ENCODE measurements at regions not wholly inside any gene's neighbourhood (a gene's known extent, or its start where the extent isn't known, plus 50 kb on each side); places are given as distances from the start of the nearest gene placed in this dataset.
"Not testable (repeated sequence)": the region's sequence is repeated elsewhere in the genome, so short reads cannot be mapped to it uniquely, and the experiment has no call there.

DNA sequence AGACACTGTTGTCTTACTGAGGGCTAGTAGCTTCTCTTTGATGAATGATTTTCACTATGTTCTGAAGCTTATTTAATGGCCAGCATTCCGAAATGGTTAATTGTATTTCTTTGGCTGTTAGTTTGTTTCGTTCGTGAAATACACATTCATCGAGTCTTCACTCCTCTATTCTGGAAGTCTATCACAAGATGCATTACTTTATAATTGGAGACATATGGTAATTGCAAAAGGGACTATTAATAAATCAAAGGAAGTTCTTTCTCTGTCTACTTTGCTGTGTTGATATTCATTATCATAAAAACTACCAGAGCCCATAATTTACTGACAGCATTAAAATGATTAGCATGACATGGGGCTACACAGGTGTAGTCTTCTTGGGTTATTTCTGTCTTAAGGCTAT is 133.8 kb upstream of the IGFBP3 start:
- no peaks in the 10 kb centered on the region for H3K27me3 ChIP-seq (ENCODE audit: control insufficient read depth in 1 of 2, insufficient read depth in 2 of 2, low read length in 2 of 2)
- no peaks in the 10 kb centered on the region for H3K9me3 ChIP-seq (ENCODE audit: control insufficient read depth in 2 of 2, insufficient read depth in 1 of 2, low read depth in 1 of 2, low read length in 1 of 2)
- no peak overlapping the region for H3K27ac ChIP-seq (ENCODE audit: low read depth in 2 of 2, low read length in 1 of 2)
- no peaks in the 10 kb centered on the region for H3K36me3 ChIP-seq (ENCODE audit: control insufficient read depth in 2 of 2, insufficient read depth in 2 of 2, low read length in 1 of 2)
- 74 to 76% methylated on average over 4 of the region's 4 CpGs for WGBS, 2 donors
- H3K4me1 ChIP-seq (ENCODE audit: control insufficient read depth in 2 of 2, insufficient read depth in 2 of 2, low read length in 1 of 2): no peaks in the 10 kb centered on the region
- H3K4me3 ChIP-seq (ENCODE audit: low read depth in 1 of 2, low read length in 2 of 2): no peak overlapping the region

DNA sequence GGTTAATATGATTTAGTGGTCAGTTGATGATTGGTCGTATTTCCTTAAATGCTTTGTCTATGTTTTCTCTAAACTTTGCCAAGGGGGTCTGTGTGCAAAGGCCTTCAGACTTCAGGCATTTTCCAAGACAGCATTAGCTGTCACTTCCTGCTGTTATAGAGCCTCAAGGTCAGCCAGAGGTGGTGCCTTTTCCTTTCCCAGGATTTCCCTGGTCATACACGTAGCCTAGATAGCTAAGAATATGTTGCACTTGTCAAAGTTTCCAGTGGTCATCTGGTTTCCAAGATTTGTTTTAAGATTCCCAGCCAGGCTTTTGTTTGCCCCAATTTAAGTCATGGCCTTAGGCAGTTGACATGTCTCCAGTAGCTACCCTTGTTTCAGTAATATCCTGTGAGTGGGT is 133.2 kb upstream of the IGFBP3 start:
- H3K4me3 ChIP-seq (ENCODE audit: low read depth in 1 of 2, low read length in 2 of 2): no peak overlapping the region
- H3K4me1 ChIP-seq (ENCODE audit: control insufficient read depth in 2 of 2, insufficient read depth in 2 of 2, low read length in 1 of 2): no peaks in the 10 kb centered on the region
- no peaks in the 10 kb centered on the region for H3K27me3 ChIP-seq (ENCODE audit: control insufficient read depth in 1 of 2, insufficient read depth in 2 of 2, low read length in 2 of 2)
- 48 to 57% methylated on average over 2 of the region's 2 CpGs for WGBS, 2 donors
- H3K9me3 ChIP-seq (ENCODE audit: control insufficient read depth in 2 of 2, insufficient read depth in 1 of 2, low read depth in 1 of 2, low read length in 1 of 2): no peaks in the 10 kb centered on the region
- H3K36me3 ChIP-seq (ENCODE audit: control insufficient read depth in 2 of 2, insufficient read depth in 2 of 2, low read length in 1 of 2): no peaks in the 10 kb centered on the region
- H3K27ac ChIP-seq (ENCODE audit: low read depth in 2 of 2, low read length in 1 of 2): no peak overlapping the region

DNA sequence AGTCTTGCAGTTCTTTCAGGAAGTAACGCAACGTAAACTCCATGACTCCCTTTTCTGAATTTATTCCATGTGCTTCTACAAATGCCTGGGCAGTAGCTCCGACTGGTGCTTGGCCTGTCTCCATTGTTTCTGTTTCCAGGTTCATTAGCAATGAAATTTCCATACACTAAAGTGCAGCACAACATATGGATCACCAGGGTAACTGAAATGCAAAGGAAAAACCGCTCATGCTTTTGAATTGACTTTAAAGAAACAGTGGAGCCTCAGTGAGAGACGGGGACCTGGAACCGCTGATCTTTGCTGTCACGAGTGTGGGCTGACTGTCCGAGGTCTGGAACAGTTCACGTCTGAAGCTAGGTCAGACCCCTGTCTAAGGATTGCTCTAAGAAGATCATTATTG is 126.5 kb upstream of the IGFBP3 start:
- Histone ChIP-seq H3K4me1 (ENCODE audit: control insufficient read depth in 2 of 2, insufficient read depth in 2 of 2, low read length in 1 of 2) (no peaks in the 10 kb centered on the region), H3K9me3 (ENCODE audit: control insufficient read depth in 2 of 2, insufficient read depth in 1 of 2, low read depth in 1 of 2, low read length in 1 of 2) (no peaks in the 10 kb centered on the region), H3K4me3 (ENCODE audit: low read depth in 1 of 2, low read length in 2 of 2) (no peak overlapping the region), H3K27ac (ENCODE audit: low read depth in 2 of 2, low read length in 1 of 2) (no peak overlapping the region), H3K27me3 (ENCODE audit: control insufficient read depth in 1 of 2, insufficient read depth in 2 of 2, low read length in 2 of 2) (no peaks in the 10 kb centered on the region), H3K36me3 (ENCODE audit: control insufficient read depth in 2 of 2, insufficient read depth in 2 of 2, low read length in 1 of 2) (no peaks in the 10 kb centered on the region)
- WGBS, 2 donors: 82 to 84% methylated on average over 9 of the region's 9 CpGs

DNA sequence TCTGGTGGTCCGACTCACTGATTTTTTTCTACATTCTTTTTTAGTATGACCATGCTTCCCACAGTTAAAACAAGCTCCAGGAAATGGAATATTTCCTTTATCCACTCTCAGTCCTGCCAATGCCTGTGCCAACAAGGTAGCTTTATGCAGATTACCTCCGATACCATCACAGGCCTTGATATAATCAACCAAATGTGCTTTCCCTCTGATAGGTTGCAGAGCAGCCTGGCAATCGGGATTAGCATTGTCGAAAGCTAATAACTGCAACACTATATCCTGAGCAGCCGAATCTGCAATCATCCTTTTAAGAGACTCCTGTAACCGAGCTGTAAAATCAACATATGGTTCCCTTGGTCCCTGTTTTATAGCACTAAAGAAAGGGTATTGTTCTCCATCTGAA is 122.3 kb upstream of the IGFBP3 start:
- H3K27ac ChIP-seq (ENCODE audit: low read depth in 2 of 2, low read length in 1 of 2); H3K9me3 ChIP-seq (ENCODE audit: control insufficient read depth in 2 of 2, insufficient read depth in 1 of 2, low read depth in 1 of 2, low read length in 1 of 2); H3K27me3 ChIP-seq (ENCODE audit: control insufficient read depth in 1 of 2, insufficient read depth in 2 of 2, low read length in 2 of 2); H3K4me1 ChIP-seq (ENCODE audit: control insufficient read depth in 2 of 2, insufficient read depth in 2 of 2, low read length in 1 of 2); H3K36me3 ChIP-seq (ENCODE audit: control insufficient read depth in 2 of 2, insufficient read depth in 2 of 2, low read length in 1 of 2); H3K4me3 ChIP-seq (ENCODE audit: low read depth in 1 of 2, low read length in 2 of 2): not testable (repeated sequence)
- WGBS, 2 donors: 83% methylated on average over 6 of the region's 6 CpGs

DNA sequence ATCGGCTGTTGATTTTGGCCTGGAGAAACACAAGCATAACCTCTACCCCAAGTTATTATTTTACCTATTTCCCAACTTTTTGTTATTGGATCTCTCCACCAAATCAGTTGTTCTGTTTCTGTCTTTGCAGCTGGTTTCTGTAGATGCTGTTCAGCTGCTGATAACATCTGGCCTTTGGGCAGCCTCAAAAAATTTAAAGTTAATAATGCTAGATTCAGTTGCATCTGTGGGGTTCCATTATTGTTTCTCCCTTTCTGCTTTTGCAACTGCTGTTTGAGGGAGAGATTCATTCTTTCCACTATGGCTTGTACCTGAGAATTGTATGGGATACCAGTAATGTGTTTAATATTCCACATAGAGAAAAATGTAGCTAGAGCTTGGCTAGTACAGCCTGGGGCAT is 118.7 kb upstream of the IGFBP3 start:
- H3K9me3 ChIP-seq (ENCODE audit: control insufficient read depth in 2 of 2, insufficient read depth in 1 of 2, low read depth in 1 of 2, low read length in 1 of 2); H3K4me3 ChIP-seq (ENCODE audit: low read depth in 1 of 2, low read length in 2 of 2); H3K27me3 ChIP-seq (ENCODE audit: control insufficient read depth in 1 of 2, insufficient read depth in 2 of 2, low read length in 2 of 2); H3K36me3 ChIP-seq (ENCODE audit: control insufficient read depth in 2 of 2, insufficient read depth in 2 of 2, low read length in 1 of 2); H3K27ac ChIP-seq (ENCODE audit: low read depth in 2 of 2, low read length in 1 of 2); H3K4me1 ChIP-seq (ENCODE audit: control insufficient read depth in 2 of 2, insufficient read depth in 2 of 2, low read length in 1 of 2): not testable (repeated sequence)
- WGBS, 2 donors: 86 to 92% methylated on average over 1 of the region's 1 CpG

- Histone ChIP-seq H3K27me3 (ENCODE audit: control insufficient read depth in 1 of 2, insufficient read depth in 2 of 2, low read length in 2 of 2) (no peaks in the 10 kb centered on the region), H3K36me3 (ENCODE audit: control insufficient read depth in 2 of 2, insufficient read depth in 2 of 2, low read length in 1 of 2) (no peaks in the 10 kb centered on the region), H3K4me3 (ENCODE audit: low read depth in 1 of 2, low read length in 2 of 2) (no peak overlapping the region), H3K9me3 (ENCODE audit: control insufficient read depth in 2 of 2, insufficient read depth in 1 of 2, low read depth in 1 of 2, low read length in 1 of 2) (no peaks in the 10 kb centered on the region), H3K4me1 (ENCODE audit: control insufficient read depth in 2 of 2, insufficient read depth in 2 of 2, low read length in 1 of 2) (no peaks in the 10 kb centered on the region), H3K27ac (ENCODE audit: low read depth in 2 of 2, low read length in 1 of 2) (no peak overlapping the region)
- 94% methylated on average over 1 of the region's 1 CpG for WGBS, 2 donors
These were observed 114.1 kb upstream of the IGFBP3 start for GRCh38 chr7:46035166-46035565.

DNA sequence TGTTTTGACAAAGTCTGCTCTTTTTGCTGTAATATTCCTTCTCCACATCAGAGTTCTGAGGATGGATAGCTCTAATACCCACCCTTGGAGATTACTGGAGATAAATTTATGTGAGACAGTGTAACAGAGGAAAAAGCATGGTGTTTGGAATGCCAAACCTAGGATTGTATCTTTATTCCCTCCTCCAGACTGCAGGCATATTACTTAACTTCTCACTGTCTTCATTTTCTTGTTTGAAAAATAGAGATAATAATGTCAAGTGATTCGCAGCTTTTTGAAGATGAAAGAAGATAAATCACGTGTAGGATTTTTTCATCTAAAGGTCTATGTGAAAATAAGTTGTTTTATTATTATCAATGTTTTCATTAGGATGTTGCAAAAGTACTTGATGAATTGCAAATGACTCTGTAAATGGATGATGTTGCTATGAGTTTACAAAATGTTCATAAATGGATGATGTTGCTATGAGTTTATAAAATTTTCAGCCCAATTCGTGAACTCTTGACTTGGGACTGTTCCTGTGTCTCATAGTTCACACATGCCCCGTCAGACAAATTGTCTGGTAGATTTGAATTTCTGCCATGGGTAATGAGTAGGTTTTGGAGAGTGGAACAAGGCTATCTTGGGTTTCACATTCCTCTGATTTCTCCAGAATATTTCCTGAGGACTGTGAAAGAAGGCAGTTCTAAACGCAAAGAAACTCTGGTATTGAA is 113.1 kb upstream of the IGFBP3 start:
- Histone ChIP-seq H3K4me3 (ENCODE audit: low read depth in 1 of 2, low read length in 2 of 2) (no peak overlapping the region), H3K27ac (ENCODE audit: low read depth in 2 of 2, low read length in 1 of 2) (no peak overlapping the region), H3K27me3 (ENCODE audit: control insufficient read depth in 1 of 2, insufficient read depth in 2 of 2, low read length in 2 of 2) (no peaks in the 10 kb centered on the region), H3K36me3 (ENCODE audit: control insufficient read depth in 2 of 2, insufficient read depth in 2 of 2, low read length in 1 of 2) (no peaks in the 10 kb centered on the region), H3K9me3 (ENCODE audit: control insufficient read depth in 2 of 2, insufficient read depth in 1 of 2, low read depth in 1 of 2, low read length in 1 of 2) (no peaks in the 10 kb centered on the region), H3K4me1 (ENCODE audit: control insufficient read depth in 2 of 2, insufficient read depth in 2 of 2, low read length in 1 of 2) (no peaks in the 10 kb centered on the region)
- 66% methylated on average over 5 of the region's 5 CpGs for WGBS, 2 donors

DNA sequence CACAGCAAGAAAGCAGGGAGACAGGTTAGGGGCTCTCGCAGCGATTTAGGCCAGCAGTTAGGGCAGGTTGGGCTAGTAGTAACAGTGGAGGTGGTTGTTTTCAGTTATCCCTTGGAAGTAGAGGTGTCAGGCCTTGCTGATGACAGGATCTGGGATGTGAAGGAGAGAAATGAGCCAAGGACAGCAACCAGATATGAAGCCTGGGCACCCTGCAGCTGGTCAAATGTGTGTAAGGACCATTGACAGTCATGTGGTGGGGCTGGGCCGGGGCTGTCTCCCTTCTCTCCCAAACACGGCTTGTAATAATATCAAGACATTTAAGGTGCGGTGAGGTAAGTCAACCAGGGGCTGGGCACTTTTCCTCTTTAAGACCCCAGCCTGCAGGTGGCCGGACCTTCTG is 112.5 kb upstream of the IGFBP3 start:
- Histone ChIP-seq H3K27ac (ENCODE audit: low read depth in 2 of 2, low read length in 1 of 2) (no peak overlapping the region), H3K27me3 (ENCODE audit: control insufficient read depth in 1 of 2, insufficient read depth in 2 of 2, low read length in 2 of 2) (no peaks in the 10 kb centered on the region), H3K36me3 (ENCODE audit: control insufficient read depth in 2 of 2, insufficient read depth in 2 of 2, low read length in 1 of 2) (no peaks in the 10 kb centered on the region), H3K4me3 (ENCODE audit: low read depth in 1 of 2, low read length in 2 of 2) (no peak overlapping the region), H3K4me1 (ENCODE audit: control insufficient read depth in 2 of 2, insufficient read depth in 2 of 2, low read length in 1 of 2) (no peaks in the 10 kb centered on the region), H3K9me3 (ENCODE audit: control insufficient read depth in 2 of 2, insufficient read depth in 1 of 2, low read depth in 1 of 2, low read length in 1 of 2) (no peaks in the 10 kb centered on the region)
- 93 to 96% methylated on average over 6 of the region's 6 CpGs for WGBS, 2 donors

DNA sequence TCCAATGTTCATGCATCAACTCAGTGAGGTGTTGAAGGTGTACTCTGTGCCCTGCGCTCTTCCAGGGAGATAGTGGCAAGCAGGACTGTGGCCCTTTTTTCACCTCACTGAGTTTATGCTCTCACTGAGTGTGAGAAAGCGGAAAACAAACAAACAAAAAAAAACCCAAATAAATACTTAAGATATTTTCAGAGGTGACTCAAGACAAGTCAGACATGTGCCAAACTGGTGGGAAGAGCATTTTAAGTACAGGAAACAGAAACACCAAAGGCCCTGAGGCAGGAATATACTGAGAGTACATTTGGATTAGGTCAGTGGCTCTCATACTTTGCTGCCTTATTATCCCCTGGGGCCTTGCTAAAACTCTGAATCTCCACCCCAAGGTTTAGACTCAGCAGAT is 111.9 kb upstream of the IGFBP3 start:
- WGBS, 2 donors: 86 to 94% methylated on average over 2 of the region's 2 CpGs

DNA sequence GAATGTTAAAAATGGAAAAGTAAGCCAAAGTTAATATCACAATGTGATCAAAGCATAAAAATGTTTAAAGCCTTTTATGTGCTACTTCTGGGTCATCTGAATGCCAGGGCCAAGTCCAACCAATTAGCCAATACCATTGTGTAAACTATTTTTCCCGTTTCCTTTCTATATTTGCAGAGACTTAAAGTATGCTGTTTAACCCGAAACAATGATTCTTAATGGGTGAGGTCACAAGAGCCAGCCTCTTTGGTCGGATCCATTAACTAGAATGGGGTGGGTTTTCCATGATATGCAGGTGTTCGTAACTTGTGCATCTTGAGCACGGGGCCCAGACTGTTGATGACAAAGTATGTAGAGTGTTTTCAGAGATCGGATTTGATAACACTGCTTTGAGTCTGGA is 111.3 kb upstream of the IGFBP3 start:
- Histone ChIP-seq H3K4me3 (ENCODE audit: low read depth in 1 of 2, low read length in 2 of 2) (no peak overlapping the region), H3K36me3 (ENCODE audit: control insufficient read depth in 2 of 2, insufficient read depth in 2 of 2, low read length in 1 of 2) (no peaks in the 10 kb centered on the region), H3K27ac (ENCODE audit: low read depth in 2 of 2, low read length in 1 of 2) (no peak overlapping the region), H3K27me3 (ENCODE audit: control insufficient read depth in 1 of 2, insufficient read depth in 2 of 2, low read length in 2 of 2) (no peaks in the 10 kb centered on the region), H3K9me3 (ENCODE audit: control insufficient read depth in 2 of 2, insufficient read depth in 1 of 2, low read depth in 1 of 2, low read length in 1 of 2) (no peaks in the 10 kb centered on the region), H3K4me1 (ENCODE audit: control insufficient read depth in 2 of 2, insufficient read depth in 2 of 2, low read length in 1 of 2) (no peaks in the 10 kb centered on the region)
- 77 to 81% methylated on average over 6 of the region's 6 CpGs for WGBS, 2 donors

More for the DNA sequence above, 111.9 kb upstream of the IGFBP3 start:
- no peak overlapping the region for H3K4me3 ChIP-seq (ENCODE audit: low read depth in 1 of 2, low read length in 2 of 2)
- no peaks in the 10 kb centered on the region for H3K4me1 ChIP-seq (ENCODE audit: control insufficient read depth in 2 of 2, insufficient read depth in 2 of 2, low read length in 1 of 2)
- H3K9me3 ChIP-seq (ENCODE audit: control insufficient read depth in 2 of 2, insufficient read depth in 1 of 2, low read depth in 1 of 2, low read length in 1 of 2): no peaks in the 10 kb centered on the region
- H3K27ac ChIP-seq (ENCODE audit: low read depth in 2 of 2, low read length in 1 of 2): no peak overlapping the region
- H3K36me3 ChIP-seq (ENCODE audit: control insufficient read depth in 2 of 2, insufficient read depth in 2 of 2, low read length in 1 of 2): no peaks in the 10 kb centered on the region
- H3K27me3 ChIP-seq (ENCODE audit: control insufficient read depth in 1 of 2, insufficient read depth in 2 of 2, low read length in 2 of 2): no peaks in the 10 kb centered on the region

All from esophagus (tissue), 2 donors.